ENCODE measurements at regions not wholly inside any gene's neighbourhood (a gene's known extent, or its start where the extent isn't known, plus 50 kb on each side); places are given as distances from the start of the nearest gene placed in this dataset.

DNA sequence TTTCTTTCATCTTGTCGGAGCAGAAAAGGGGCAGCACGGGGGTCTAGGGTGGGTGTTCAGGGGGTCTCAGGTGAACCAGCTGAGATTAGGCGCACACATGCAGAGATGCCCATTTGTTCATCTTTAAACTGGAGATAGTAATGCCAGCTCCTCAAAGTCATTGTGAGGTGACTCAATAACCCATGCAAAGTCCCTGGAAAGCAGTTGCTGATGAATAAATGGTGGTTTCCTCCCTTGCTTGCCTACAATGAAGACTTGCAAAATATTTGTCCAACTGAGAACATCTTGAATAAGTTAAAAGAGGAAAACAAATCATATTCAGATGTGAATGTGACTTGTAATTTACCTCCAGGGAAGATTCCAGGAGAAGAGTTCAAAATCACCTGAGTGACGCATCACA is 206.9 kb downstream of the LY86 start:
- Histone ChIP-seq H2AFZ (no peak overlapping the region), H3K36me3 (replicated peaks; ENCODE audit: insufficient read depth, low read depth) (no peaks in the 10 kb centered on the region), H4K20me1 (ENCODE audit: insufficient read depth, poor library complexity, severe bottlenecking) (no peaks in the 10 kb centered on the region), H3K9me2 (replicated peaks; ENCODE audit: insufficient read depth) (no peaks in the 10 kb centered on the region), H3K4me1 (ENCODE audit: insufficient read depth) (no peaks in the 10 kb centered on the region), H3K4me2 (no peak overlapping the region), H3K27ac (no peak overlapping the region), H3K27me3 (no peaks in the 10 kb centered on the region), H3K4me3 (no peak overlapping the region), H3K79me2 (no peaks in the 10 kb centered on the region), H3K9me3 (ENCODE audit: low read depth) (no peaks in the 10 kb centered on the region)
- DNase-seq (ENCODE audit: low spot score): no peak
- TF ChIP-seq EZH2 (IDR thresholded peaks at IDR 0.05; ENCODE audit: borderline replicate concordance) (no peak), EZH2phosphoT487 (IDR thresholded peaks at IDR 0.05; ENCODE audit: low read depth, severe bottlenecking, unreplicated experiment) (no peak)
- TF ChIP-seq, protein P1, sequence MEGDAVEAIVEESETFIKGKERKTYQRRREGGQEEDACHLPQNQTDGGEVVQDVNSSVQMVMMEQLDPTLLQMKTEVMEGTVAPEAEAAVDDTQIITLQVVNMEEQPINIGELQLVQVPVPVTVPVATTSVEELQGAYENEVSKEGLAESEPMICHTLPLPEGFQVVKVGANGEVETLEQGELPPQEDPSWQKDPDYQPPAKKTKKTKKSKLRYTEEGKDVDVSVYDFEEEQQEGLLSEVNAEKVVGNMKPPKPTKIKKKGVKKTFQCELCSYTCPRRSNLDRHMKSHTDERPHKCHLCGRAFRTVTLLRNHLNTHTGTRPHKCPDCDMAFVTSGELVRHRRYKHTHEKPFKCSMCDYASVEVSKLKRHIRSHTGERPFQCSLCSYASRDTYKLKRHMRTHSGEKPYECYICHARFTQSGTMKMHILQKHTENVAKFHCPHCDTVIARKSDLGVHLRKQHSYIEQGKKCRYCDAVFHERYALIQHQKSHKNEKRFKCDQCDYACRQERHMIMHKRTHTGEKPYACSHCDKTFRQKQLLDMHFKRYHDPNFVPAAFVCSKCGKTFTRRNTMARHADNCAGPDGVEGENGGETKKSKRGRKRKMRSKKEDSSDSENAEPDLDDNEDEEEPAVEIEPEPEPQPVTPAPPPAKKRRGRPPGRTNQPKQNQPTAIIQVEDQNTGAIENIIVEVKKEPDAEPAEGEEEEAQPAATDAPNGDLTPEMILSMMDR (IDR thresholded peaks at IDR 0.05; ENCODE audit: poor library complexity): no peak
- 96% methylated on average over 4 of the region's 4 CpGs for WGBS (ENCODE audit: low lambda C conversion rate, missing lambda C conversion rate)

DNA sequence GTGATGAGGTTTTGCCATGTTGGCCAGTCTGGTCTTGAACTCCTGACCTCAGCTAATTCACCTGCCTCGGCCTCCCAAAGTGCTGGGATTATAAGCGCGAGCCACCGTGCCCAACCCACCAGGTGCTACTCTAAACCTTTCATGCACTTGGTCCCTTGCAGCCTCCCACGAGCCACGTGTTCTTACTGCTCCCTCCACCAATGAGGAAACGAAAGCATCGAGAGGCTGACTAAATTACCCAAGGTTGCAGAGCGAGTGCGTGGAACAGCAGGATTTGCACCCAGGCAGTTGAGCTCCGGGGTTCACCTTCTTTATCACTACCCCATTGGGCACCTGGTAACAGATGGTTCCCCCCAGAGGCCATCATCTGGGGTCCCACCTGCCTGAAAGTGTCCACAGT is 208.3 kb downstream of the LY86 start:
- Histone ChIP-seq H4K20me1 (ENCODE audit: insufficient read depth, poor library complexity, severe bottlenecking) (no peaks in the 10 kb centered on the region), H3K4me2 (no peak overlapping the region), H3K4me1 (ENCODE audit: insufficient read depth) (no peaks in the 10 kb centered on the region), H3K9me2 (replicated peaks; ENCODE audit: insufficient read depth) (no peaks in the 10 kb centered on the region), H3K79me2 (no peaks in the 10 kb centered on the region), H3K36me3 (replicated peaks; ENCODE audit: insufficient read depth, low read depth) (no peaks in the 10 kb centered on the region), H2AFZ (no peak overlapping the region), H3K9me3 (ENCODE audit: low read depth) (no peaks in the 10 kb centered on the region), H3K4me3 (no peak overlapping the region), H3K27me3 (no peaks in the 10 kb centered on the region), H3K27ac (no peak overlapping the region)
- DNase-seq (ENCODE audit: low spot score): no peak
- TF ChIP-seq, protein P1 (IDR thresholded peaks at IDR 0.05; ENCODE audit: poor library complexity): no peak
- no peak for TF ChIP-seq EZH2phosphoT487 (IDR thresholded peaks at IDR 0.05; ENCODE audit: low read depth, severe bottlenecking, unreplicated experiment)
- TF ChIP-seq EZH2 (IDR thresholded peaks at IDR 0.05; ENCODE audit: borderline replicate concordance): no peak
- 95% methylated on average over 11 of the region's 11 CpGs for WGBS (ENCODE audit: low lambda C conversion rate, missing lambda C conversion rate)

DNA sequence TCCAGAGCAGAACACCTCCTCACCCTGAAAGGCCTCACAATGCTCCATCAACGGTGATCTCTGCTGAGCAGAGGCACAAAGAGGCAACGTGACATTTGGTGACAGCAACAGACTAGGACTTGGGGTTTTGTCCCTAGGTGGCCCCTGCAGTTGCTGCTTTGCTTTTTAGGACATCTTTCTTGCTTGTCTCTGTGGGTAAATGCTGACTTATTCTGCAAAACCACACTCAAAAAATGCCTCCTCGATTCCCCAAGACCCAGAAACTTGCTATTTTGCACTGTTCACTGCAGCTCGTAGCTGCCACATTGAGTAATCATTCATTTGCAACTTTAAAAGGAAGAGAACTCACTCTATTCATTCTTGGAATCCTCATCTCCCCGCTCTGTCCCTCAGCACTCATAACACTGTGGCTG is 209.9 kb downstream of the LY86 start:
- H3K9me2 ChIP-seq (replicated peaks; ENCODE audit: insufficient read depth): no peaks in the 10 kb centered on the region
- no peak overlapping the region for H3K27ac ChIP-seq
- no peak overlapping the region for H3K4me3 ChIP-seq
- H2AFZ ChIP-seq: no peak overlapping the region
- H3K27me3 ChIP-seq: no peaks in the 10 kb centered on the region
- no peaks in the 10 kb centered on the region for H3K4me1 ChIP-seq (ENCODE audit: insufficient read depth)
- no peak overlapping the region for H3K4me2 ChIP-seq
- H3K9me3 ChIP-seq (ENCODE audit: low read depth): no peaks in the 10 kb centered on the region
- WGBS (ENCODE audit: low lambda C conversion rate, missing lambda C conversion rate): 89% methylated on average over 5 of the region's 5 CpGs
- no peaks in the 10 kb centered on the region for H4K20me1 ChIP-seq (ENCODE audit: insufficient read depth, poor library complexity, severe bottlenecking)
- H3K79me2 ChIP-seq: no peaks in the 10 kb centered on the region
- TF ChIP-seq EZH2phosphoT487 (IDR thresholded peaks at IDR 0.05; ENCODE audit: low read depth, severe bottlenecking, unreplicated experiment) (no peak), EZH2 (IDR thresholded peaks at IDR 0.05; ENCODE audit: borderline replicate concordance) (no peak)
- TF ChIP-seq, protein P1 (IDR thresholded peaks at IDR 0.05; ENCODE audit: poor library complexity): no peak
- no peak for DNase-seq (ENCODE audit: low spot score)
- no peaks in the 10 kb centered on the region for H3K36me3 ChIP-seq (replicated peaks; ENCODE audit: insufficient read depth, low read depth)

DNA sequence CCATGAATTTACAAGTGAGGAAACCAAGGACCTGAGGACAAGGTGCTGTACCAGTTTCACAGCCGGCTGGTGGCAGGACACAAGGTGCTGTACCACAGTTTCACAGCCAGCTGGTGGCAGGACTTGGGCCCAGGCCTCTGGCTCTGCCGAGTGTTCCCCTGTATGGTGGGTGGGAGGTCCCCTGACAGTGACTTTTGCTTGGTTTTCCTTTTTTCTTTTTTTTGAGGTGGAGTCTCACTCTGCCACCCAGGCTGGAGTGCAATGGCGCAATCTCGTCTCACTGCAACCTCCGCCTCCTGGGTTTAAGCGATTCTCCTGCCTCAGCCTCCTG is 212.4 kb downstream of the LY86 start:
- Histone ChIP-seq H3K9me3 (ENCODE audit: low read depth) (no peaks in the 10 kb centered on the region), H4K20me1 (ENCODE audit: insufficient read depth, poor library complexity, severe bottlenecking) (no peaks in the 10 kb centered on the region), H2AFZ (no peak overlapping the region), H3K27ac (no peak overlapping the region), H3K4me3 (no peak overlapping the region), H3K9me2 (replicated peaks; ENCODE audit: insufficient read depth) (no peaks in the 10 kb centered on the region), H3K36me3 (replicated peaks; ENCODE audit: insufficient read depth, low read depth) (no peaks in the 10 kb centered on the region), H3K79me2 (no peaks in the 10 kb centered on the region), H3K4me1 (ENCODE audit: insufficient read depth) (no peaks in the 10 kb centered on the region), H3K27me3 (no peaks in the 10 kb centered on the region), H3K4me2 (no peak overlapping the region)
- no peak for TF ChIP-seq EZH2 (IDR thresholded peaks at IDR 0.05; ENCODE audit: borderline replicate concordance)
- TF ChIP-seq EZH2phosphoT487 (IDR thresholded peaks at IDR 0.05; ENCODE audit: low read depth, severe bottlenecking, unreplicated experiment): no peak
- TF ChIP-seq, protein P1 (IDR thresholded peaks at IDR 0.05; ENCODE audit: poor library complexity): no peak
- no peak for DNase-seq (ENCODE audit: low spot score)
- 95% methylated on average over 6 of the region's 6 CpGs for WGBS (ENCODE audit: low lambda C conversion rate, missing lambda C conversion rate)
